NT2/D1 (cell line): ENCODE measurements at regions not wholly inside any gene's neighbourhood (a gene's known extent, or its start where the extent isn't known, plus 50 kb on each side); places are given as distances from the start of the nearest gene placed in this dataset.

Experiments
- DNase-seq: peaks from one replicate; pipeline ENCODE4 v3.0.0-alpha.2; 2011; ENCODE audit warnings: low read depth, low spot score
- H3K27me3 ChIP-seq: 2 replicates; pipeline ENCODE4 v1.6.0; 2011; ENCODE audit warnings: mild to moderate bottlenecking; ENCODE audit not compliant: insufficient read length, insufficient read depth
- H3K36me3 ChIP-seq: 2 replicates; pipeline ENCODE4 v1.6.1; 2011; ENCODE audit warnings: mild to moderate bottlenecking, low read length, mixed read lengths; ENCODE audit not compliant: insufficient read depth, insufficient read length
- H3K4me1 ChIP-seq: 2 replicates; pipeline ENCODE4 v1.5.1; 2011; ENCODE audit not compliant: insufficient read depth, insufficient read length
- H3K4me3 ChIP-seq: 2 replicates; pipeline ENCODE4 v1.5.1; 2011; ENCODE audit warnings: low read depth; ENCODE audit not compliant: insufficient read length
- H3K9ac ChIP-seq: 2 replicates; pipeline ENCODE4 v1.6.0; 2011; ENCODE audit warnings: low read depth; ENCODE audit not compliant: insufficient read length
- H3K9me3 ChIP-seq: 2 replicates; pipeline ENCODE4 v1.5.1; 2011; ENCODE audit warnings: mild to moderate bottlenecking, low read length; ENCODE audit not compliant: insufficient read depth
- SUZ12 ChIP-seq: IDR thresholded peaks from 2 replicates; pipeline ENCODE4 v1.6.1; 2011; ENCODE audit not compliant: insufficient read length, insufficient read depth; ENCODE audit errors: extremely low read depth
- YY1 ChIP-seq: IDR thresholded peaks from 2 replicates; pipeline ENCODE4 v1.6.1; 2011; ENCODE audit not compliant: insufficient read length, insufficient read depth
- ZNF274 ChIP-seq: IDR thresholded peaks from 2 replicates; pipeline ENCODE4 v1.6.1; 2011; ENCODE audit warnings: mild to moderate bottlenecking, low read depth, low read length

GRCh38 chr20:52439375-52439774, 247.8 kb upstream of the ZFP64 start:
- Histone ChIP-seq H3K27me3 (no peaks in the 10 kb centered on the region), H3K4me3 (no peak overlapping the region), H3K4me1 (no peaks in the 10 kb centered on the region), H3K9ac (no peak overlapping the region), H3K36me3 (no peaks in the 10 kb centered on the region), H3K9me3 (no peaks in the 10 kb centered on the region)
- TF ChIP-seq YY1 (no peak), ZNF274 (no peak), SUZ12 (no peak)
- no peak for DNase-seq

GRCh38 chr20:52438326-52438963, 246.9 kb upstream of the ZFP64 start:
- DNase-seq, result no peak
- Histone ChIP-seq H3K9ac (no peak overlapping the region), H3K4me1 (no peaks in the 10 kb centered on the region), H3K9me3 (no peaks in the 10 kb centered on the region), H3K36me3 (no peaks in the 10 kb centered on the region), H3K4me3 (no peak overlapping the region), H3K27me3 (no peaks in the 10 kb centered on the region)
- TF ChIP-seq ZNF274 (no peak), SUZ12 (no peak), YY1 (no peak)

GRCh38 chr20:52434453-52434852, 242.9 kb upstream of the ZFP64 start:
- no peaks in the 10 kb centered on the region for H3K27me3 ChIP-seq
- no peak for DNase-seq
- TF ChIP-seq ZNF274 (no peak), YY1 (no peak), SUZ12 (no peak)
- no peak overlapping the region for H3K4me3 ChIP-seq
- no peak overlapping the region for H3K9ac ChIP-seq
- no peaks in the 10 kb centered on the region for H3K9me3 ChIP-seq
- H3K36me3 ChIP-seq, result no peaks in the 10 kb centered on the region
- peaks cover 3% of the 10 kb centered on the region for H3K4me1 ChIP-seq

GRCh38 chr20:52434041-52434425, 242.5 kb upstream of the ZFP64 start:
- Histone ChIP-seq H3K27me3 (no peaks in the 10 kb centered on the region), H3K4me3 (no peak overlapping the region), H3K9ac (no peak overlapping the region), H3K36me3 (no peaks in the 10 kb centered on the region), H3K9me3 (peaks cover 4% of the 10 kb centered on the region; the same call in 1 of the 2 replicates), H3K4me1 (peaks cover 3% of the 10 kb centered on the region)
- no peak for TF ChIP-seq YY1
- TF ChIP-seq ZNF274, result no peak
- TF ChIP-seq SUZ12, result no peak
- no peak for DNase-seq

GRCh38 chr20:52433326-52434040, 241.9 kb upstream of the ZFP64 start:
- Histone ChIP-seq H3K9me3 (peaks cover 6% of the 10 kb centered on the region; the same call in 1 of the 2 replicates), H3K36me3 (no peaks in the 10 kb centered on the region), H3K4me1 (peaks cover 3% of the 10 kb centered on the region), H3K4me3 (no peak overlapping the region), H3K27me3 (no peaks in the 10 kb centered on the region), H3K9ac (no peak overlapping the region)
- no peak for DNase-seq
- no peak for TF ChIP-seq YY1
- no peak for TF ChIP-seq ZNF274

- H3K27me3 ChIP-seq, result no peaks in the 10 kb centered on the region
- no peak overlapping the region for H3K9ac ChIP-seq
- no peak for DNase-seq
- TF ChIP-seq ZNF274 (no peak), YY1 (no peak), SUZ12 (no peak)
- no peak overlapping the region for H3K4me3 ChIP-seq
- peaks cover 6% of the 10 kb centered on the region; the same call in 1 of the 2 replicates for H3K9me3 ChIP-seq
- H3K4me1 ChIP-seq, result peaks cover 3% of the 10 kb centered on the region
- no peaks in the 10 kb centered on the region for H3K36me3 ChIP-seq
These were observed 241.2 kb upstream of the ZFP64 start for GRCh38 chr20:52432740-52433139.

- H3K4me1 ChIP-seq, result peaks cover 3% of the 10 kb centered on the region
- TF ChIP-seq ZNF274 (no peak), SUZ12 (no peak), YY1 (no peak)
- peaks cover 6% of the 10 kb centered on the region; the same call in 1 of the 2 replicates for H3K9me3 ChIP-seq
- no peaks in the 10 kb centered on the region for H3K27me3 ChIP-seq
- H3K36me3 ChIP-seq, result no peaks in the 10 kb centered on the region
- no peak overlapping the region for H3K4me3 ChIP-seq
- H3K9ac ChIP-seq, result no peak overlapping the region
- no peak for DNase-seq
These were observed 237.4 kb upstream of the ZFP64 start for GRCh38 chr20:52429029-52429428.

- TF ChIP-seq ZNF274 (no peak), SUZ12 (no peak), YY1 (no peak)
- H3K4me1 ChIP-seq, result peaks cover 3% of the 10 kb centered on the region
- H3K9me3 ChIP-seq, result peaks cover 6% of the 10 kb centered on the region; the same call in 1 of the 2 replicates
- H3K4me3 ChIP-seq, result no peak overlapping the region
- no peak for DNase-seq
- no peak overlapping the region for H3K9ac ChIP-seq
- no peaks in the 10 kb centered on the region for H3K27me3 ChIP-seq
- no peaks in the 10 kb centered on the region for H3K36me3 ChIP-seq
These were observed 236.4 kb upstream of the ZFP64 start for GRCh38 chr20:52427960-52428359.
